IMR-90 (cell line): ENCODE measurements at regions not wholly inside any gene's neighbourhood (a gene's known extent, or its start where the extent isn't known, plus 50 kb on each side); places are given as distances from the start of the nearest gene placed in this dataset.

Experiments used
- ATAC-seq: fragments of 200-7000 bp; cut with Tn5 transposase; 2 replicates; pipeline ENCODE4 v1.9.1; 2020; ENCODE audit warnings: low read depth, mild to moderate bottlenecking, moderate library complexity
- BruUV-seq: library from RNA; stranded (reverse); fragments of 400-500 nt; replicated peaks from 2 replicates; lab custom pipeline; 2021; lab: Mats Ljungman, UMichigan
- CTCF ChIA-PET: fragments of 300-600 bp; formaldehyde crosslinking; extraction: SDS; loops from one replicate; lab custom pipeline; 2021; ENCODE audit warnings: antibody characterized with exemption; lab: Yijun Ruan, JAX
- POLR2A ChIA-PET: fragments of 300-600 bp; sonication (Branson Sonifier 250); formaldehyde crosslinking; loops from one replicate; lab custom pipeline; 2022; ENCODE audit warnings: antibody characterized with exemption; ENCODE audit not compliant: unreplicated experiment; lab: Charles Lee
- DNase-seq: peaks from one replicate; pipeline ENCODE4 v3.0.0; 2013
- H2AFZ ChIP-seq: replicated peaks from 2 replicates; pipeline ENCODE3; 2013; ENCODE audit warnings: low read length, mild to moderate bottlenecking; ENCODE audit not compliant: poor library complexity
- H2AK5ac ChIP-seq: 2 replicates; pipeline ENCODE4 v1.6.1; 2013; ENCODE audit warnings: low read depth, low read length, inconsistent platforms
- H2AK9ac ChIP-seq: replicated peaks from 2 replicates; pipeline ENCODE3; 2013; ENCODE audit warnings: mild to moderate bottlenecking, low read depth, low read length, moderate library complexity; ENCODE audit not compliant: poor library complexity
- H2BK120ac ChIP-seq: 2 replicates; pipeline ENCODE4 v1.6.1; 2013; ENCODE audit warnings: low read depth, low read length, inconsistent platforms
- H2BK15ac ChIP-seq: 3 replicates; pipeline ENCODE4 v1.6.1; 2013; ENCODE audit warnings: low read depth, low read length, inconsistent platforms
- H2BK20ac ChIP-seq: 2 replicates; pipeline ENCODE4 v1.6.1; 2013; ENCODE audit warnings: low read depth, mild to moderate bottlenecking, inconsistent platforms, low read length, moderate library complexity
- H2BK5ac ChIP-seq: 2 replicates; pipeline ENCODE4 v1.6.1; 2013; ENCODE audit warnings: mild to moderate bottlenecking, low read depth, low read length, inconsistent platforms; ENCODE audit not compliant: poor library complexity, severe bottlenecking
- H3K14ac ChIP-seq: replicated peaks from 2 replicates; pipeline ENCODE4 v1.6.1; 2013; ENCODE audit warnings: low read depth, low read length, inconsistent platforms
- H3K18ac ChIP-seq: 2 replicates; pipeline ENCODE4 v1.6.1; 2013; ENCODE audit warnings: low read depth, low read length, control low read depth
- H3K23ac ChIP-seq: 2 replicates; pipeline ENCODE4 v1.6.1; 2013; ENCODE audit warnings: low read depth, low read length, inconsistent platforms
- H3K27ac ChIP-seq: 2 replicates; pipeline ENCODE4 v1.5.1; 2013; ENCODE audit warnings: mild to moderate bottlenecking, control low read depth, low read length; ENCODE audit not compliant: insufficient read depth
- H3K27me3 ChIP-seq: 2 replicates; pipeline ENCODE4 v1.6.1; 2013; ENCODE audit warnings: low read length; ENCODE audit not compliant: control insufficient read depth, insufficient read depth
- H3K36me3 ChIP-seq: 2 replicates; pipeline ENCODE4 v1.6.1; 2013; ENCODE audit warnings: low read length, mixed read lengths; ENCODE audit not compliant: control insufficient read depth, insufficient read depth
- H3K4ac ChIP-seq: 2 replicates; pipeline ENCODE4 v1.6.1; 2013; ENCODE audit warnings: low read depth, low read length, inconsistent platforms
- H3K4me1 ChIP-seq: 2 replicates; pipeline ENCODE4 v1.6.1; 2013; ENCODE audit warnings: low read length, mixed read lengths; ENCODE audit not compliant: control insufficient read depth, insufficient read depth
- H3K4me2 ChIP-seq: 2 replicates; pipeline ENCODE4 v1.6.1; 2013; ENCODE audit warnings: low read depth, mild to moderate bottlenecking, control low read depth, low read length, moderate library complexity
- H3K4me3 ChIP-seq: 2 replicates; pipeline ENCODE4 v1.5.1; 2013; ENCODE audit warnings: low read depth, mild to moderate bottlenecking, control low read depth, low read length, moderate library complexity; ENCODE audit not compliant: insufficient read depth
- H3K56ac ChIP-seq: 2 replicates; pipeline ENCODE4 v1.6.1; 2013; ENCODE audit warnings: low read length, inconsistent platforms; ENCODE audit not compliant: insufficient read depth; ENCODE audit errors: extremely low read depth
- H3K79me1 ChIP-seq, 2 experiments: 2 replicates each; pipeline ENCODE4 v1.6.1; 2013; ENCODE audit warnings: low read length in 2 of 2, inconsistent platforms in 1 of 2, low read depth in 1 of 2
- H3K9ac ChIP-seq: 2 replicates; pipeline ENCODE4 v1.6.1; 2013; ENCODE audit warnings: low read depth, low read length, control low read depth
- H3K9me1 ChIP-seq: 2 replicates; pipeline ENCODE4 v1.6.1; 2013; ENCODE audit warnings: low read length, inconsistent platforms; ENCODE audit not compliant: insufficient read depth
- H3K9me3 ChIP-seq: 2 replicates; pipeline ENCODE4 v1.6.1; 2013; ENCODE audit warnings: low read length; ENCODE audit not compliant: control insufficient read depth, insufficient read depth
- H4K20me1 ChIP-seq: 2 replicates; pipeline ENCODE4 v1.6.1; 2013; ENCODE audit warnings: low read length, inconsistent platforms; ENCODE audit not compliant: insufficient read depth
- H4K5ac ChIP-seq: 2 replicates; pipeline ENCODE4 v1.6.1; 2013; ENCODE audit warnings: mild to moderate bottlenecking, low read depth, low read length, control low read depth
- H4K8ac ChIP-seq, 2 experiments: 2 replicates each; pipeline ENCODE4 v1.6.1; 2013; ENCODE audit warnings: low read depth in 2 of 2, low read length in 2 of 2, control low read depth in 1 of 2, inconsistent platforms in 1 of 2
- H4K91ac ChIP-seq: 2 replicates; pipeline ENCODE4 v1.6.1; 2013; ENCODE audit warnings: low read depth, low read length, inconsistent platforms; ENCODE audit not compliant: insufficient read depth
- CEBPB ChIP-seq: IDR thresholded peaks from 2 replicates; pipeline ENCODE4 v1.6.1; 2012; ENCODE audit warnings: low read depth, low read length, improper control_type of control experiment
- CHD1 ChIP-seq: IDR thresholded peaks from 2 replicates; pipeline ENCODE4 v1.6.1; 2012; ENCODE audit warnings: low read depth, low read length, improper control_type of control experiment
- CTCF ChIP-seq: conservative IDR thresholded peaks from 2 replicates; pipeline ENCODE4 v1.5.1; 2012; ENCODE audit warnings: mild to moderate bottlenecking, low read depth, low read length, improper control_type of control experiment
- ELK1 ChIP-seq: fragments of 150-350 bp; IDR thresholded peaks from 2 replicates; pipeline ENCODE4 v1.6.1; 2016; ENCODE audit warnings: low read depth, mild to moderate bottlenecking, low read length, moderate library complexity, borderline replicate concordance
- FOS ChIP-seq: fragments of 150-350 bp; IDR thresholded peaks from 2 replicates; pipeline ENCODE4 v1.6.1; 2016; ENCODE audit warnings: low read depth, low read length
- RAD21 ChIP-seq: IDR thresholded peaks from 2 replicates; pipeline ENCODE4 v1.6.1; 2012; ENCODE audit warnings: low read length, improper control_type of control experiment
- RCOR1 ChIP-seq: IDR thresholded peaks from 2 replicates; pipeline ENCODE4 v1.6.1; 2012; ENCODE audit warnings: mild to moderate bottlenecking, low read length, improper control_type of control experiment; ENCODE audit not compliant: insufficient replicate concordance
- RFX5 ChIP-seq: IDR thresholded peaks from 2 replicates; pipeline ENCODE4 v1.8.0; 2012; ENCODE audit warnings: low read depth, mild to moderate bottlenecking, low read length, moderate library complexity
- WGBS, 2 experiments: methylation state at CpG; one replicate each; pipeline versions ENCODE4 v1.1.5 to v1.1.7; 2013; ENCODE audit warnings: missing lambda C conversion rate in 2 of 2; ENCODE audit not compliant: insufficient read length in 1 of 2; ENCODE audit errors: extremely low coverage in 2 of 2; 5-methylcytosine and 5-hydroxymethylcytosine counted together
- dilution Hi-C: fragments of 300-500 bp; cut with HindIII; formaldehyde crosslinking; loops from one replicate; pipeline ENCODE4 v1.14.3; 2018; ENCODE audit warnings: low sequenced_read_pairs; ENCODE audit not compliant: unreplicated experiment
- in situ Hi-C: fragments of 300-500 bp; cut with MboI; formaldehyde crosslinking; loops from 3 replicates; pipeline ENCODE4 v1.14.3; 2019; ENCODE audit warnings: low sequenced_read_pairs, inconsistent platforms, mixed read lengths
- intact Hi-C: fragments of 100-400 bp; cut with micrococcal nuclease; formaldehyde crosslinking; loops from 2 replicates; pipeline ENCODE4 v1.10.0; 2022

GRCh38 chr20:54985091-54985490, 509.7 kb downstream of the DOK5 start:
- Histone ChIP-seq H3K23ac (no peak overlapping the region), H2AK5ac (no peak overlapping the region), H2AK9ac (no peak overlapping the region), H2BK5ac (no peak overlapping the region), H3K9me1 (no peaks in the 10 kb centered on the region), H3K4me3 (no peak overlapping the region), H3K27me3 (no peaks in the 10 kb centered on the region), H4K8ac (no peak overlapping the region), H3K4me1 (no peaks in the 10 kb centered on the region), H3K9ac (no peak overlapping the region), H3K18ac (no peak overlapping the region), H3K4ac (no peak overlapping the region), H3K9me3 (peaks cover 8% of the 10 kb centered on the region), H3K27ac (no peak overlapping the region), H3K79me1 (no peaks in the 10 kb centered on the region), H3K4me2 (no peak overlapping the region), H4K20me1 (no peaks in the 10 kb centered on the region), H3K56ac (no peak overlapping the region), H2BK20ac (no peak overlapping the region), H3K36me3 (no peaks in the 10 kb centered on the region), H3K14ac (no peak overlapping the region), H4K5ac (no peak overlapping the region), H2BK120ac (no peak overlapping the region), H4K91ac (no peak overlapping the region), H2BK15ac (no peak overlapping the region), H2AFZ (no peak overlapping the region)
- BruUV-seq = no TSS peak
- ATAC-seq (no peak), DNase-seq (no peak)
- ChIA-PET CTCF (no interaction called here), POLR2A (no interaction called here)
- dilution Hi-C loops = no loop called here
- WGBS, 2 experiments = no CpG with 5 or more reads among the region's 7 CpGs
- intact Hi-C loops = no loop called here
- in situ Hi-C loops = no loop called here
- TF ChIP-seq RCOR1 (no peak), CEBPB (no peak), RAD21 (no peak), CTCF (no peak), ELK1 (no peak), CHD1 (no peak), RFX5 (no peak), FOS (no peak)
